ENCODE measurements at regions not wholly inside any gene's neighbourhood (a gene's known extent, or its start where the extent isn't known, plus 50 kb on each side); places are given as distances from the start of the nearest gene placed in this dataset.

GRCh38 chr22:25366408-25366807 is 147.0 kb downstream of the CRYBB2 start:
- no peak for DNase-seq (ENCODE audit: low read depth in 4 of 4, low spot score in 1 of 4)

GRCh38 chr22:25366876-25367466 is 147.5 kb downstream of the CRYBB2 start:
- DNase-seq (ENCODE audit: low read depth in 4 of 4, low spot score in 1 of 4) = no peak

GRCh38 chr22:25367756-25368155 is 148.3 kb downstream of the CRYBB2 start:
- DNase-seq (ENCODE audit: low read depth in 4 of 4, low spot score in 1 of 4) = no peak

- no peak for DNase-seq (ENCODE audit: low read depth in 4 of 4, low spot score in 1 of 4)
These were observed 148.8 kb downstream of the CRYBB2 start for GRCh38 chr22:25368271-25368670.

- no peak for DNase-seq (ENCODE audit: low read depth in 4 of 4, low spot score in 1 of 4)
These were observed 149.6 kb downstream of the CRYBB2 start for GRCh38 chr22:25369041-25369440.

- DNase-seq (ENCODE audit: low read depth in 4 of 4, low spot score in 1 of 4) = no peak
These were observed 150.9 kb downstream of the CRYBB2 start for GRCh38 chr22:25370322-25370721.

GRCh38 chr22:25372000-25372595 is 152.7 kb downstream of the CRYBB2 start:
- DNase-seq (ENCODE audit: low read depth in 4 of 4, low spot score in 1 of 4) = no peak

GRCh38 chr22:25373961-25374360 is 154.5 kb downstream of the CRYBB2 start:
- no peak for DNase-seq (ENCODE audit: low read depth in 4 of 4, low spot score in 1 of 4)

- DNase-seq (ENCODE audit: low read depth in 4 of 4, low spot score in 1 of 4) = no peak
These were observed 155.4 kb downstream of the CRYBB2 start for GRCh38 chr22:25374869-25375268.

GRCh38 chr22:25375683-25376082 is 156.2 kb downstream of the CRYBB2 start:
- no peak for DNase-seq (ENCODE audit: low read depth in 4 of 4, low spot score in 1 of 4)

- no peak for DNase-seq (ENCODE audit: low read depth in 4 of 4, low spot score in 1 of 4)
These were observed 158.3 kb downstream of the CRYBB2 start for GRCh38 chr22:25377699-25378098.

- DNase-seq (ENCODE audit: low read depth in 4 of 4, low spot score in 1 of 4) = no peak
These were observed 160.8 kb downstream of the CRYBB2 start for GRCh38 chr22:25380122-25380747.

GRCh38 chr22:25382762-25383161 is 163.3 kb downstream of the CRYBB2 start:
- no peak for DNase-seq (ENCODE audit: low read depth in 4 of 4, low spot score in 1 of 4)

- no peak for DNase-seq (ENCODE audit: low read depth in 4 of 4, low spot score in 1 of 4)
These were observed 163.9 kb downstream of the CRYBB2 start for GRCh38 chr22:25383278-25383820.

- DNase-seq (ENCODE audit: low read depth in 4 of 4, low spot score in 1 of 4) = no peak
These were observed 164.5 kb downstream of the CRYBB2 start for GRCh38 chr22:25383892-25384291.

- DNase-seq (ENCODE audit: low read depth in 4 of 4, low spot score in 1 of 4) = no peak
These were observed 167.1 kb downstream of the CRYBB2 start for GRCh38 chr22:25386538-25386884.

- DNase-seq (ENCODE audit: low read depth in 4 of 4, low spot score in 1 of 4) = no peak
These were observed 169.0 kb downstream of the CRYBB2 start for GRCh38 chr22:25388415-25388814.

- DNase-seq (ENCODE audit: low read depth in 4 of 4, low spot score in 1 of 4) = no peak
These were observed 169.6 kb downstream of the CRYBB2 start for GRCh38 chr22:25388866-25389540.

GRCh38 chr22:25389541-25389919 is 170.1 kb downstream of the CRYBB2 start:
- DNase-seq (ENCODE audit: low read depth in 4 of 4, low spot score in 1 of 4) = no peak

GRCh38 chr22:25390297-25391240 is 171.1 kb downstream of the CRYBB2 start:
- no peak for DNase-seq (ENCODE audit: low read depth in 4 of 4, low spot score in 1 of 4)

- no peak for DNase-seq (ENCODE audit: low read depth in 4 of 4, low spot score in 1 of 4)
These were observed 171.9 kb upstream of the GRK3 start for GRCh38 chr22:25392584-25392983.

Measured in stimulated activated CD4-positive, alpha-beta T cell treated with anti-CD3 and anti-CD28 coated beads, Interleukin-1b, Interleukin-23, amount 100 ng/mL, for 24 hours (primary cell).